HG03066 (cell line): ENCODE measurements at regions not wholly inside any gene's neighbourhood (a gene's known extent, or its start where the extent isn't known, plus 50 kb on each side); places are given as distances from the start of the nearest gene placed in this dataset.
"Not testable (repeated sequence)": the region's sequence is repeated elsewhere in the genome, so short reads cannot be mapped to it uniquely, and the experiment has no call there.

Experiments used
- ATAC-seq: cut with Tn5 transposase; IDR thresholded peaks from one replicate; pipeline ENCODE4 v1.9.1; 2021; ENCODE audit warnings: low read depth; ENCODE audit not compliant: unreplicated experiment

- no peak for ATAC-seq
These were observed 77.8 kb upstream of the ZNF184 start for GRCh38 chr6:27550692-27551091.

GRCh38 chr6:27549241-27549598 lies 76.3 kb upstream of the ZNF184 start:
- ATAC-seq = not testable (repeated sequence)

GRCh38 chr6:27547157-27548075 lies 74.5 kb upstream of the ZNF184 start:
- no peak for ATAC-seq

GRCh38 chr6:27546522-27546921 lies 73.6 kb upstream of the ZNF184 start:
- no peak for ATAC-seq

GRCh38 chr6:27545271-27546046 lies 72.6 kb upstream of the ZNF184 start:
- ATAC-seq = no peak

- no peak for ATAC-seq
These were observed 71.8 kb upstream of the ZNF184 start for GRCh38 chr6:27544612-27545260.

- not testable (repeated sequence) for ATAC-seq
These were observed 71.2 kb upstream of the ZNF184 start for GRCh38 chr6:27544135-27544534.

- ATAC-seq = no peak
These were observed 69.6 kb upstream of the ZNF184 start for GRCh38 chr6:27542485-27542884.

GRCh38 chr6:27541933-27542297 lies 69.0 kb upstream of the ZNF184 start:
- no peak for ATAC-seq

GRCh38 chr6:27541212-27541932 lies 68.5 kb upstream of the ZNF184 start:
- ATAC-seq = no peak

- no peak for ATAC-seq
These were observed 66.6 kb upstream of the ZNF184 start for GRCh38 chr6:27539551-27539950.

GRCh38 chr6:27532820-27533538 lies 60.1 kb upstream of the ZNF184 start:
- no peak for ATAC-seq

GRCh38 chr6:27531772-27532459 lies 59.0 kb upstream of the ZNF184 start:
- no peak for ATAC-seq

GRCh38 chr6:27529796-27530195 lies 56.9 kb upstream of the ZNF184 start:
- ATAC-seq = not testable (repeated sequence)

GRCh38 chr6:27528714-27529113 lies 55.8 kb upstream of the ZNF184 start:
- no peak for ATAC-seq
